ENCODE measurements at regions not wholly inside any gene's neighbourhood (a gene's known extent, or its start where the extent isn't known, plus 50 kb on each side); places are given as distances from the start of the nearest gene placed in this dataset.

GRCh38 chr12:78799649-78800048 is 64.9 kb upstream of the SYT1 start:
- TF ChIP-seq CTCF (IDR thresholded peaks at IDR 0.05) (no peak), EZH2 (IDR thresholded peaks at IDR 0.05) (no peak), EZH2phosphoT487 (IDR thresholded peaks at IDR 0.05) (no peak)

Data from neural progenitor cell (in vitro differentiated cells).